Amygdala (tissue), 56 donors: ENCODE measurements at regions not wholly inside any gene's neighbourhood (a gene's known extent, or its start where the extent isn't known, plus 50 kb on each side); places are given as distances from the start of the nearest gene placed in this dataset.
"Not testable (repeated sequence)": the region's sequence is repeated elsewhere in the genome, so short reads cannot be mapped to it uniquely, and the experiment has no call there.

Experiments
- DNase-seq, 56 donors: peaks; one replicate each; lab custom pipeline; 2025; lab: John Stamatoyannopoulos, UW

- DNase-seq: no peak
Measured at GRCh38 chr3:26472345-26472744, 150.2 kb upstream of the LRRC3B start.

GRCh38 chr3:26474706-26475105 is 147.9 kb upstream of the LRRC3B start:
- DNase-seq: no peak

GRCh38 chr3:26480377-26480776 is 142.2 kb upstream of the LRRC3B start:
- DNase-seq: no peak

GRCh38 chr3:26484140-26484539 is 138.4 kb upstream of the LRRC3B start:
- no peak for DNase-seq

GRCh38 chr3:26498271-26498670 is 124.3 kb upstream of the LRRC3B start:
- peak in 1 of 56 donors; percentile 1 for DNase-seq

GRCh38 chr3:26505399-26505798 is 117.2 kb upstream of the LRRC3B start:
- no peak for DNase-seq

GRCh38 chr3:26514445-26515029 is 108.0 kb upstream of the LRRC3B start:
- not testable (repeated sequence) for DNase-seq

GRCh38 chr3:26515351-26515750 is 107.2 kb upstream of the LRRC3B start:
- DNase-seq: no peak

- DNase-seq: no peak
Measured at GRCh38 chr3:26521261-26521660, 101.3 kb upstream of the LRRC3B start.

GRCh38 chr3:26522919-26523318 is 99.7 kb upstream of the LRRC3B start:
- DNase-seq: no peak

GRCh38 chr3:26525013-26525412 is 97.6 kb upstream of the LRRC3B start:
- no peak for DNase-seq

GRCh38 chr3:26535151-26535550 is 87.4 kb upstream of the LRRC3B start:
- DNase-seq: no peak

- no peak for DNase-seq
Measured at GRCh38 chr3:26536955-26537354, 85.6 kb upstream of the LRRC3B start.

- DNase-seq: no peak
Measured at GRCh38 chr3:26550413-26550812, 72.2 kb upstream of the LRRC3B start.

- DNase-seq: no peak
Measured at GRCh38 chr3:26556637-26557036, 65.9 kb upstream of the LRRC3B start.

GRCh38 chr3:26558257-26558656 is 64.3 kb upstream of the LRRC3B start:
- DNase-seq: no peak

GRCh38 chr3:26559227-26559626 is 63.3 kb upstream of the LRRC3B start:
- no peak for DNase-seq

GRCh38 chr3:26560081-26560480 is 62.5 kb upstream of the LRRC3B start:
- no peak for DNase-seq

- DNase-seq: no peak
Measured at GRCh38 chr3:26562021-26562768, 60.4 kb upstream of the LRRC3B start.
